Right atrium auricular region (tissue), 2 donors: ENCODE measurements at regions not wholly inside any gene's neighbourhood (a gene's known extent, or its start where the extent isn't known, plus 50 kb on each side); places are given as distances from the start of the nearest gene placed in this dataset.
"Not testable (repeated sequence)": the region's sequence is repeated elsewhere in the genome, so short reads cannot be mapped to it uniquely, and the experiment has no call there.

Source experiments
- DNase-seq: peaks from one replicate; pipeline ENCODE4 v3.0.0-alpha.2; 2019; ENCODE audit warnings: low spot score
- H3K27ac ChIP-seq, 2 donors: fragments of 200-600 bp; sonication (generic); 1 replicate in 1 of 2; 2 replicates in 1 of 2; pipeline ENCODE4 v1.5.1; 2016 to 2019
- H3K27me3 ChIP-seq, 2 donors: fragments of 200-600 bp; sonication (generic); one replicate each; pipeline versions ENCODE4 v1.5.1 to v1.6.0; 2017 to 2019
- H3K36me3 ChIP-seq: fragments of 200-600 bp; sonication (generic); one replicate; pipeline ENCODE4 v1.5.1; 2016
- H3K4me1 ChIP-seq, 2 donors: fragments of 200-600 bp; sonication (generic); one replicate each; pipeline versions ENCODE4 v1.5.1 to v1.6.0; 2017 to 2019
- H3K4me3 ChIP-seq, 2 donors: fragments of 200-600 bp; sonication (generic); 1 replicate in 1 of 2; 2 replicates in 1 of 2; pipeline ENCODE4 v1.5.1; 2017 to 2019; ENCODE audit warnings: mild to moderate bottlenecking in 1 of 2, moderate library complexity in 1 of 2
- H3K9me3 ChIP-seq, 2 donors: fragments of 200-600 bp; sonication (generic); one replicate each; pipeline ENCODE4 v1.5.1; 2019
- CTCF ChIP-seq, 2 donors: fragments of 200-600 bp; sonication (generic); IDR thresholded peaks; one replicate each; pipeline ENCODE4 v1.5.1; 2019; ENCODE audit warnings: antibody characterized with exemption in 2 of 2

GRCh38 chr7:63105978-63106377 lies 892.7 kb upstream of the ZNF722 start:
- no peaks in the 10 kb centered on the region for H3K27me3 ChIP-seq
- H3K9me3 ChIP-seq, result no peaks in the 10 kb centered on the region
- no peak overlapping the region for H3K4me3 ChIP-seq
- no peak for TF ChIP-seq CTCF (IDR thresholded peaks at IDR 0.05)
- DNase-seq, result no peak
- no peaks in the 10 kb centered on the region for H3K4me1 ChIP-seq
- H3K27ac ChIP-seq, result no peak overlapping the region
- H3K36me3 ChIP-seq, result no peaks in the 10 kb centered on the region

DNA sequence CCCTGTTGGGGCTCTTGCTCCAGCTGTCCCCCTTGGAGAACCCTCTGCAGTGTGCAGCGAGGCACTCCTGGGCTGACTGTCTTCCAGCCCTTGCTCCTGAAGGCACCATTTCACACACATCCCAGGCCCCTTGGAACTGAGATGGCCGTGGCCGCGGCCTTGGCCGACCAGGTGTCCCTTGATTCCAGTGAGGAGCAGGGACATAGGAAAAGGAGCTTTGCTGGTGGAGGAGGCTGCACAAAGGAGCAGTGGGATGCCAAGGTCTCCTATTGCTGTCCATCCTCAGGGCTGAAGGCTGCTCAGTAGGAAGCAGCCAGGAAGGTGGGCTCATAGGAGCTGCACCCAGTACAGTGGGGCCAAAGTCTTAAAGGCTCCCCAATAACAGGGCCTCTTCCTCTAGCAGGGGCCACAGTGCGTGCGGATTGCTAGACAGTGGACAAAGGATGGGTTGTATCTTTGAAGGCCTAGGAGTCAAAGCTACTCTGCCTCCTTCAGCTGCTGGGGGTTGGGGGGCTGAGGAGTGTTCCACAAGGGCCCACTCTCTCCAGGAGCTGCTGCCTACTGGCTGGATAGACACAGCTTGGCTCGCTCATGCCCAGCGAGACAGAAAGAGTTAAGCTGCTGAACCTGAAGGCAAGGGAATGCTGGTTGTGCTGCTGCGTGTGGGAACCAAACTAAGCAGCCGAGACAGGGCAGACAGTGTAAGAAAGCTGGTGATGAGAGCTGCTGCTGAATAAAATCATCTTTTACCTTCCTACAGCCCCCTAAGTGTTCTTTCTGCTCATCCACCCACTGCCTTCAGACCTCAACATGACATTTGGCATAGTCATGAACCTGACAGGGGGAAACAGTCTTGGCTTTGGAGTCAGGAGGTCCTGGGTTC lies 891.9 kb upstream of the ZNF722 start:
- Histone ChIP-seq H3K9me3 (peaks cover 0 to 2% of the 10 kb centered on the region in 2 donors), H3K36me3 (no peaks in the 10 kb centered on the region), H3K4me1 (no peaks in the 10 kb centered on the region), H3K27me3 (no peaks in the 10 kb centered on the region), H3K4me3 (no peak overlapping the region), H3K27ac (no peak overlapping the region)
- TF ChIP-seq CTCF (IDR thresholded peaks at IDR 0.05), result no peak
- no peak for DNase-seq

DNA sequence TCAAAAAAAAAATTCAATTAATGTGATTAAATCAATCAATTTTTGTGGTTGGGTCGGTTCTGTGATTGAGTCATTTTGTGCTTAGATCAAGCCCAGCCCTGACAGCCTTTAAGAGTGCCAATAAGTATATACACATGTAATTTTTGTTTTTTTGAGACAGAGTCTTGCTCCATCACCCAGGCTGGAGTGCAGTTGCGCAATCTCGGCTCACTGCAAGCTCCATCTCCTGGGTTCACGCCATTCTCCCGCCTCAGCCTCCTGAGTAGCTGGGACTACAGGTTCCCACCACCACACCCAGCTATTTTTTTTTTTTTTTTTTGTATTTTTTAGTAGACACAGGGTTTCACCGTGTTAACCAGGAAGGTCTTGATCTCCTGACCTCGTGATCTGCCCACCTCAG lies 887.1 kb upstream of the ZNF722 start:
- not testable (repeated sequence) for H3K4me1 ChIP-seq, H3K27me3 ChIP-seq, DNase-seq, H3K4me3 ChIP-seq, H3K9me3 ChIP-seq, H3K36me3 ChIP-seq, H3K27ac ChIP-seq

DNA sequence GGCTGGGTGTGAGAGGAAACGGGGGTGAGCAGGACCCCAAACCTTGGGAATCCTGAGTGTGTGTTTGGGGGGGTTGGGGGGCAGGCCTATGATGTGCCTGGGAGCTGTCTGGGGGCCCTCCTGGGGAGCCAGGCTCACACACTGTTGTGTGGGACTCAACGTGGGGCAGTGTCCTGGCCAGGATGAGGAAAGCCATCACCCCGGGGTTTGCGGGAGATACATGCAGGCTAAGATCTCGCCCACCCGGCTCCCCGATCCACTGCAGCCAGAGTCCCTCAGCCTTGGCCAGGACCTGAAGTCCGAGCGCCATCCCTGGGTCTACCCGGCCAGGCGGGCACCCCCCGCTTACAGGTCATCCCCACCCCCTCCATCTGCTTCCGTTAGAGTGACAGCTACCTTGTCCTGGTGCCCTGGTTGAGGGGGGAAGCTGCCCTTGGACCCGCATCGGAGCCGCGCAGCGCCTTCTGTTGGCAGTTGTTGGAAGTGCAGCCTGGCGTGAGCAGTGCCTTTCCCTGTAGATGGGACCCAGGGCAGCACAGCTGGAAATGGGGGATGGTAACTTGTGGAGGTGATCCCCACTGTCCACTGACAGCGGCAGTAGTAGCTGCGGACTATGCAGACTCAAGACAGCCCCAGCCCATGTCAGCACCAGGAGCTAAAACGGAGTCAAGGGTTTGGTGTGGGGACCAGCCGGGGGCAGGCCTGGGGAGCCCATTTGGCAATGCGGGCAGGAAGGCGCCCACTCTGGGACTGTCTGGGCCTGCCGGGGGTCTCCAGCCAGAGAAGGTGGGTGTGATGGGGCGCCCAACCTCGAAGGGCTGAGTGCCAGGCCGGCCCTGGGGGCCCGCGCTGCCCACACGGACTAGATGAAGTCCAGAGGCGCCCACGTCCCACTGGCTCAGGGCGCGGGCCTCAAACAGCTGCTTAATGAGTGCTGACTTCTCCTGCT lies 885.6 kb upstream of the ZNF722 start:
- TF ChIP-seq CTCF (IDR thresholded peaks at IDR 0.05), result no peak
- Histone ChIP-seq H3K27me3 (no peaks in the 10 kb centered on the region), H3K4me3 (no peak overlapping the region), H3K4me1 (no peaks in the 10 kb centered on the region), H3K27ac (no peak overlapping the region), H3K36me3 (no peaks in the 10 kb centered on the region), H3K9me3 (peaks cover 0 to 9% of the 10 kb centered on the region in 2 donors)
- no peak for DNase-seq

DNA sequence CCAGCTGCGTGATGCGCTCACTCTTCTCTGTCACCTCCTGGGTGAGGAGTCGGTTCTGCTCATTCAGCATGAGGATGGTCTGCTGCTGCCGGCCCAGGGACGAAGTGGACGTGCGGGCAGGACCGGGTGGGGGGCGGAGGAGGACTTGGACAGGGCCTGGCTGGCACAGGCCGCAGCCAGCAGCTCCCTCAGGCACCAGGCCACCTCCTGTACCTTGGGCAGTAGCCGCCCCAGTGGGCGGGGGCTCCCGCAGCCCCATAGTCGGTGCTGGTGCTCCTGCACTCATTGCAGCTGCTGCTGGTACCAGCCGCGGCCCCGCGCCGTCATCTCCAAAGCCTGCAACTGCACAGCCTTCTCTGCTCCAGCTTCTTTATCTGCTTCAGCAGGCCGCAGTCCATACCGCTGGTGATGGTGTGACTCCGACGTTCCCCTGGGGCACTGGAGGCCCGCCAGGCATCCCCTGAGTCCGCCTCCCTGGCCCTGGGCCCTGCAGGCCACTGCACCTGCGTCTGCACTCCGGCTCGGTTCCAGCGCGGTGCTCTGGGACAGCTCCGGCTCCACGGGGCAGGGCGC lies 884.9 kb upstream of the ZNF722 start:
- no peak overlapping the region for H3K27ac ChIP-seq
- no peaks in the 10 kb centered on the region for H3K27me3 ChIP-seq
- no peaks in the 10 kb centered on the region for H3K36me3 ChIP-seq
- no peak for DNase-seq
- peaks cover 0 to 9% of the 10 kb centered on the region in 2 donors for H3K9me3 ChIP-seq
- H3K4me1 ChIP-seq, result no peaks in the 10 kb centered on the region
- TF ChIP-seq CTCF (IDR thresholded peaks at IDR 0.05), result no peak
- no peak overlapping the region for H3K4me3 ChIP-seq
